ENCODE measurements at regions not wholly inside any gene's neighbourhood (a gene's known extent, or its start where the extent isn't known, plus 50 kb on each side); places are given as distances from the start of the nearest gene placed in this dataset.

DNA sequence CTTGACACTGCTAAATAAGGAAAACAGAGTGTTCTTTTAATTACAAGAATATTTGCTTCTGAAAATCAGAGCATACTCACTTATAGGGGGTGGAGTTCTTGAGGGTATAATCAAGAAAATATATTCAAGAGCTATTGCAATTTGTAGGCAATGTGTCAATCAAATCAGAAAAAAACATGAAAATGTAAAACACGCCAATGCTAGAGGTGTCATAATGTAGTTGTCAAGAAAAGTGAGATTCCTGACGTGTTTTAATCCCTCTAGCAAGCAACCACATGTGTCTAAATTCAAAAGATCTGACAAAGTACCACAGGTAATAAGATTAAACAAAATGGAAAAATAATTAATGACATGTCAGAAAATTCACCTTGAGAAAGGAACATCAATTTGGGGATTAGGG lies 1440.7 kb upstream of the RAG2 start:
- intact Hi-C loops (cut with micrococcal nuclease), result no loop called here
- TF ChIP-seq, protein P1, sequence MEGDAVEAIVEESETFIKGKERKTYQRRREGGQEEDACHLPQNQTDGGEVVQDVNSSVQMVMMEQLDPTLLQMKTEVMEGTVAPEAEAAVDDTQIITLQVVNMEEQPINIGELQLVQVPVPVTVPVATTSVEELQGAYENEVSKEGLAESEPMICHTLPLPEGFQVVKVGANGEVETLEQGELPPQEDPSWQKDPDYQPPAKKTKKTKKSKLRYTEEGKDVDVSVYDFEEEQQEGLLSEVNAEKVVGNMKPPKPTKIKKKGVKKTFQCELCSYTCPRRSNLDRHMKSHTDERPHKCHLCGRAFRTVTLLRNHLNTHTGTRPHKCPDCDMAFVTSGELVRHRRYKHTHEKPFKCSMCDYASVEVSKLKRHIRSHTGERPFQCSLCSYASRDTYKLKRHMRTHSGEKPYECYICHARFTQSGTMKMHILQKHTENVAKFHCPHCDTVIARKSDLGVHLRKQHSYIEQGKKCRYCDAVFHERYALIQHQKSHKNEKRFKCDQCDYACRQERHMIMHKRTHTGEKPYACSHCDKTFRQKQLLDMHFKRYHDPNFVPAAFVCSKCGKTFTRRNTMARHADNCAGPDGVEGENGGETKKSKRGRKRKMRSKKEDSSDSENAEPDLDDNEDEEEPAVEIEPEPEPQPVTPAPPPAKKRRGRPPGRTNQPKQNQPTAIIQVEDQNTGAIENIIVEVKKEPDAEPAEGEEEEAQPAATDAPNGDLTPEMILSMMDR (IDR thresholded peaks at IDR 0.05), result no peak
- H3K27ac Mint-ChIP-seq, result no peak overlapping the region

DNA sequence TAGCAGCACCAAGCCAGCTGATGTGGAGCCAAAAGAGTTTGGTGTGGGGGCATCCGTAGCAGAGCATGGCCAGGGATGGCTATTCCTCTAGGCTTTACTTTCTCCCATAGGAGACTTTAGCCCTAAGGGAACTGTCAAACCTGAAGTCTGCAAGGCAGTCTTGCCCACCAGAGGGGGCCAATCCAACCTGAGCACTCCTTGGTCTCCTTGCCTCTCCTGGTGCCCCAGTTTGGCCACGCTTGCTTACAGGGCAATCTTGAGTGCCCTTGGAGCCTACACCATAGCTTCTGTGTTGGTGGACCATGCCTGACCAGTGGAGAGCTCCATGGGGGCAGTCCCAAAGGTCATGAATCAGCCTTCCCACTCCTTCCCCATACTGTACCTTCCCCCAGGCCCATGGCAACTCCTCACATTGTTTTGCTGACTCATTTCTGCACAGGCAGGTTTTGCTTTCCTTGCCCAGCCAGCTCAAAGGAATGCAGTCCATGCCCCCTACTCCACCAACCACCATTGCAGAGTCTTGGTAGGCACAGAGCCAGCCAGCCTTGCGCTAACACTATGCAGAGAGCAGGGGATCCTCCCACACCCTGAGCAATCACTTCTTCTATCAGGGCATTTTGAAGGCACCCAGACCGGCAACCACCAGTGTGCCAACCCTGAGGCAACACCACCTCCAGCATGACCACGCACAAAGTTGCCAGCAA lies 1421.2 kb upstream of the RAG2 start:
- Histone ChIP-seq H3K27ac (ENCODE audit: low read depth in 1 of 2, low read length in 2 of 2) (no peak overlapping the region), H3K79me2 (ENCODE audit: insufficient read depth, low read length) (no peaks in the 10 kb centered on the region), H3K4me2 (replicated peaks; ENCODE audit: extremely low read depth, low read length, poor library complexity, severe bottlenecking) (no peak overlapping the region), H3K27me3 (ENCODE audit: control insufficient read depth in 2 of 2, insufficient read depth in 2 of 2, low read length in 2 of 2) (no peaks in the 10 kb centered on the region), H3K4me1 (ENCODE audit: control insufficient read depth in 1 of 2, insufficient read depth in 2 of 2, low read length in 2 of 2) (no peaks in the 10 kb centered on the region), H3K9me3 (replicated peaks in 1 of 2; ENCODE audit: control insufficient read depth in 1 of 2, insufficient read depth in 1 of 2, low read length in 2 of 2) (peaks cover 5 to 18% of the 10 kb centered on the region in 2 donors), H3K36me3 (replicated peaks in 1 of 2; ENCODE audit: control insufficient read depth in 1 of 2, insufficient read depth in 2 of 2, low read length in 2 of 2) (no peaks in the 10 kb centered on the region), H3K9ac (ENCODE audit: insufficient read depth, low read length, poor library complexity, severe bottlenecking) (no peak overlapping the region), H3K4me3 (replicated peaks in 1 of 3; ENCODE audit: low read depth in 2 of 3, low read length in 3 of 3) (no peak overlapping the region), H2AFZ (ENCODE audit: insufficient read depth, low read depth, low read length, poor library complexity, severe bottlenecking) (no peak overlapping the region), H4K20me1 (ENCODE audit: insufficient read depth, low read length) (no peaks in the 10 kb centered on the region)
- Mint-ChIP-seq H3K36me3 (no peaks in the 10 kb centered on the region), H3K27ac (no peak overlapping the region), H3K4me3 (no peak overlapping the region), H3K4me1 (no peaks in the 10 kb centered on the region), H3K9me3 (peaks cover 7 to 26% (median 17%) of the 10 kb centered on the region in 7 donors), H3K27me3 (ENCODE audit: low read depth in 3 of 3) (no peaks in the 10 kb centered on the region)
- DNase-seq, result peak in 1 of 3 donors; percentile 1
- intact Hi-C loops (cut with micrococcal nuclease), result no loop called here
- 91% methylated on average over 5 of the region's 5 CpGs for WGBS (ENCODE audit: insufficient coverage)
- TF ChIP-seq, protein P1 (IDR thresholded peaks at IDR 0.05), result no peak

More for the DNA sequence above, 1440.7 kb upstream of the RAG2 start:
- no peaks in the 10 kb centered on the region for H3K4me1 ChIP-seq (ENCODE audit: control insufficient read depth in 1 of 2, insufficient read depth in 2 of 2, low read length in 2 of 2)
- H3K9me3 ChIP-seq (replicated peaks in 1 of 2; ENCODE audit: control insufficient read depth in 1 of 2, insufficient read depth in 1 of 2, low read length in 2 of 2), result peaks cover 5 to 6% of the 10 kb centered on the region in 2 donors
- Mint-ChIP-seq H3K27me3 (ENCODE audit: low read depth in 3 of 3) (no peaks in the 10 kb centered on the region), H3K9me3 (peaks cover 2 to 14% (median 5%) of the 10 kb centered on the region in 7 donors), H3K4me1 (no peaks in the 10 kb centered on the region), H3K36me3 (no peaks in the 10 kb centered on the region), H3K4me3 (no peak overlapping the region)
- H3K27me3 ChIP-seq (ENCODE audit: control insufficient read depth in 2 of 2, insufficient read depth in 2 of 2, low read length in 2 of 2), result no peaks in the 10 kb centered on the region
- no peak overlapping the region for H3K4me2 ChIP-seq (replicated peaks; ENCODE audit: extremely low read depth, low read length, poor library complexity, severe bottlenecking)
- DNase-seq, result no peak
- H3K27ac ChIP-seq (ENCODE audit: low read depth in 1 of 2, low read length in 2 of 2), result no peak overlapping the region
- H3K4me3 ChIP-seq (replicated peaks in 1 of 3; ENCODE audit: low read depth in 2 of 3, low read length in 3 of 3), result no peak overlapping the region
- no peak overlapping the region for H2AFZ ChIP-seq (ENCODE audit: insufficient read depth, low read depth, low read length, poor library complexity, severe bottlenecking)
- WGBS (ENCODE audit: insufficient coverage), result no CpG with 5 or more reads among the region's 2 CpGs
- no peak overlapping the region for H3K9ac ChIP-seq (ENCODE audit: insufficient read depth, low read length, poor library complexity, severe bottlenecking)
- no peaks in the 10 kb centered on the region for H3K79me2 ChIP-seq (ENCODE audit: insufficient read depth, low read length)
- no peaks in the 10 kb centered on the region for H4K20me1 ChIP-seq (ENCODE audit: insufficient read depth, low read length)
- H3K36me3 ChIP-seq (replicated peaks in 1 of 2; ENCODE audit: control insufficient read depth in 1 of 2, insufficient read depth in 2 of 2, low read length in 2 of 2), result no peaks in the 10 kb centered on the region
